ENCODE measurements at regions not wholly inside any gene's neighbourhood (a gene's known extent, or its start where the extent isn't known, plus 50 kb on each side); places are given as distances from the start of the nearest gene placed in this dataset.
A peak's percentile ranks its signal among the peaks of the same experiment; 100 is the strongest.

DNA sequence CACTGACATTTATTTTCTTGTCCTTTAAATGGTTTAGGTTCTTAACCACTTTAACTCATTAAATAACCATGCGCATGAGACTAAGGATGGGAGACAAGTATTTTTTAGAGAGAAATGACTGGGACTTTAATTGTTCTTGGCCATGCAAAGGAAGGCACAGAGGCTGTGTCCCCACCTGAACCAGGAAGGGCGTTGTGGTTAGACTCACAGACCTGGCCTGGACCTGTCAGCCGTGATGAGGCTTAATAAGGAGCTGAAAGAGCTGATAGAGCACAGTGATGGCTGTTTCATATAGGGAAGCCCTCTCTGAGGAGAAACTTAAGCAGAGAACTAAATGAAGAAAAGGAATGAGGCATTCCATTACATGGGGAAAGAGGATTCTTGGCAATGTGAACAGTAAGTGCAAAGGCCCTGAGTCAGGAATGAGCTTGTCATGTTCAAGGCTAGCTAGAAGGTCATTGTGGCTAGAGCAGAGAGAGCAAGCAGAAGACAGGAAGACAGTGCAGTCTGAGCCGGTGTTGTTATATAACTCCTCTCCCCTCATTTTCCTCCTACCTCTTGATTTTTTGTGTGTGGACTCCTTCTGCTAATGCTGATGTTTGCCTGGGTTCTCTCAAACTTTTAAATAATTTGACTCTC, 74.4 kb upstream of the ANO4 start:
- no peak overlapping the region for H3K4me3 Mint-ChIP-seq

GRCh38 chr12:100721169-100721568, 73.4 kb upstream of the ANO4 start:
- no peaks in the 10 kb centered on the region for H3K9me3 Mint-ChIP-seq

More for the DNA sequence above, 74.4 kb upstream of the ANO4 start:
- no peak overlapping the region for H3K27ac Mint-ChIP-seq
- no peaks in the 10 kb centered on the region for H3K4me1 Mint-ChIP-seq
- DNase-seq (no peak), ATAC-seq (no peak)
- H3K27me3 Mint-ChIP-seq: peaks cover 59% of the 10 kb centered on the region
- no peaks in the 10 kb centered on the region for H3K9me3 Mint-ChIP-seq

DNA sequence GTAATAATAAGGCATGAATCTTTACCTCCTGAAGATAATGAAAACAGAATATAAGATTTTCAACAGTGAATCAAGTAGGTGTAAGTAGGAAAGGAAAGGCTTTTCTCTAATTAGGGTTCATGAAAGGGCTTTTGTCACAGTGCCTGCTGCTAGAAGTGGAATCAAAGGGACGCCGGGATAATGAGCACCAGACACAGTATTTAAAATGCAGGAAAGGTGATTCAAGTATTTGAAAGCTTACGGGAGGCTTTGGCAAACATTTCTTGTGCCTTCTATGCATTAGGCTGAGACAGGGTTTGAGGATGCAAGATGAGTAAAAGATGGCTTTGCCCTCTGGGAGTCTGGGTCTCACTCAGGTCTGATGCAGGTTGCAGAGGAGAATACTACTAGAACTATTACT, 70.5 kb upstream of the ANO4 start:
- Mint-ChIP-seq H3K27ac (no peak overlapping the region), H3K4me1 (no peaks in the 10 kb centered on the region)
- no peak for ATAC-seq

More at GRCh38 chr12:100721169-100721568, 73.4 kb upstream of the ANO4 start:
- Mint-ChIP-seq H3K27ac (no peak overlapping the region), H3K27me3 (peaks cover 49% of the 10 kb centered on the region), H3K4me1 (no peaks in the 10 kb centered on the region), H3K4me3 (no peak overlapping the region)
- DNase-seq (no peak), ATAC-seq (no peak)

GRCh38 chr12:100733817-100734593, 60.6 kb upstream of the ANO4 start:
- ATAC-seq: no peak
- DNase-seq: no peak
- peaks cover 36% of the 10 kb centered on the region for H3K27me3 Mint-ChIP-seq
- H3K27ac Mint-ChIP-seq: no peak overlapping the region
- no peaks in the 10 kb centered on the region for H3K9me3 Mint-ChIP-seq
- no peaks in the 10 kb centered on the region for H3K4me1 Mint-ChIP-seq
- no peak overlapping the region for H3K4me3 Mint-ChIP-seq

More for the DNA sequence above, 70.5 kb upstream of the ANO4 start:
- no peak overlapping the region for H3K4me3 Mint-ChIP-seq
- no peak for DNase-seq
- no peaks in the 10 kb centered on the region for H3K9me3 Mint-ChIP-seq
- peaks cover 23% of the 10 kb centered on the region for H3K27me3 Mint-ChIP-seq

GRCh38 chr12:100737168-100737567, 57.4 kb upstream of the ANO4 start:
- Mint-ChIP-seq H3K27me3 (peaks cover 36% of the 10 kb centered on the region), H3K4me3 (no peak overlapping the region), H3K9me3 (no peaks in the 10 kb centered on the region), H3K4me1 (no peaks in the 10 kb centered on the region), H3K27ac (no peak overlapping the region)
- no peak for DNase-seq
- ATAC-seq: peak; percentile 23

DNA sequence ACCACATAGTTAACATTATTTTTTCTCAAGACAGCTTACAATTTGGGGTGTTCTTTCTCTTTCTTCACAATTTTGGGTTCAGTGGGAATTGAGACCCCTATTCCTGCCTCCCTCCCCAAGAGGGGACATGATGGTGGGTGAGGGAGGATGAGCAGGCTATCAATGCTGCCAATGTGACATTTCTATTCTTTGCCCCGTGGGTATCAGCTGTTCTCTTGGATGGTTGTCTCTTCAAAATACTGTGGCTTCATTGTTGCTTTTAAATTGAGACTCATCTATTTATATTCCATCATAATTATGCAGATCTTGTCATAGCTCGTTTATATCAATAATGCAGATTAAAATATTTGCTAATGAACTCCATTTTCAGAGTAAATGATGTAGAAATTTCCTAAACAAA, 56.5 kb upstream of the ANO4 start:
- DNase-seq (no peak), ATAC-seq (no peak)
- peaks cover 30% of the 10 kb centered on the region for H3K27me3 Mint-ChIP-seq
- H3K4me3 Mint-ChIP-seq: no peak overlapping the region
- H3K27ac Mint-ChIP-seq: no peak overlapping the region
- H3K4me1 Mint-ChIP-seq: no peaks in the 10 kb centered on the region
- no peaks in the 10 kb centered on the region for H3K9me3 Mint-ChIP-seq

GRCh38 chr12:100741084-100741711, 53.4 kb upstream of the ANO4 start:
- ATAC-seq: no peak
- Mint-ChIP-seq H3K27me3 (peaks cover 15% of the 10 kb centered on the region), H3K9me3 (peaks cover 10 to 13% of the 10 kb centered on the region in 2 donors), H3K4me1 (no peaks in the 10 kb centered on the region), H3K4me3 (no peak overlapping the region), H3K27ac (no peak overlapping the region)
- DNase-seq: no peak

GRCh38 chr12:100743060-100743459, 51.5 kb upstream of the ANO4 start:
- H3K27me3 Mint-ChIP-seq: peaks cover 2% of the 10 kb centered on the region
- no peak overlapping the region for H3K4me3 Mint-ChIP-seq
- no peak for DNase-seq
- no peak for ATAC-seq
- peaks cover 10 to 13% of the 10 kb centered on the region in 2 donors for H3K9me3 Mint-ChIP-seq
- no peaks in the 10 kb centered on the region for H3K4me1 Mint-ChIP-seq
- no peak overlapping the region for H3K27ac Mint-ChIP-seq

Measured in stimulated activated naive CD8-positive, alpha-beta T cell treated with anti-CD3 and anti-CD28 coated beads, Interleukin-15, amount 100 ng/mL, for 72 hours (primary cell).